WTC11 (cell line): ENCODE measurements at regions not wholly inside any gene's neighbourhood (a gene's known extent, or its start where the extent isn't known, plus 50 kb on each side); places are given as distances from the start of the nearest gene placed in this dataset.

Experiments
- ATAC-seq: fragments of 200-7000 bp; cut with Tn5 transposase; 2 replicates; pipeline ENCODE4 v1.10.0; 2021; ENCODE audit warnings: mild to moderate bottlenecking, moderate library complexity
- CTCF ChIA-PET: fragments of 300-600 bp; sonication (Branson Sonifier 250); formaldehyde crosslinking; loops from one replicate; lab custom pipeline; 2021; ENCODE audit warnings: antibody characterized with exemption; lab: Charles Lee
- POLR2A ChIA-PET: fragments of 350-600 bp; sonication (Branson Sonifier 250); formaldehyde crosslinking; loops from one replicate; lab custom pipeline; 2021; ENCODE audit warnings: antibody characterized with exemption; lab: Charles Lee
- DNase-seq: peaks from one replicate; pipeline ENCODE4 v3.0.0; 2021; ENCODE audit warnings: low spot score
- H3K27ac Mint-ChIP-seq: 2 replicates; pipeline ENCODE4 v1.8.0; 2021; ENCODE audit warnings: mixed read lengths
- H3K27me3 Mint-ChIP-seq: 2 replicates; pipeline ENCODE4 v1.8.0; 2021; ENCODE audit warnings: low read depth, mild to moderate bottlenecking, moderate library complexity, mixed read lengths
- H3K36me3 Mint-ChIP-seq: 2 replicates; pipeline ENCODE4 v1.8.0; 2021; ENCODE audit warnings: mixed read lengths
- H3K4me1 Mint-ChIP-seq: 2 replicates; pipeline ENCODE4 v1.8.0; 2022; ENCODE audit warnings: mixed read lengths
- H3K4me3 Mint-ChIP-seq: 2 replicates; pipeline ENCODE4 v1.8.0; 2021; ENCODE audit warnings: mild to moderate bottlenecking, moderate library complexity, mixed read lengths
- H3K9me3 Mint-ChIP-seq: 2 replicates; pipeline ENCODE4 v1.8.0; 2021; ENCODE audit warnings: mixed read lengths
- ARID4B ChIP-seq: sonication (generic); formaldehyde crosslinking; IDR thresholded peaks from 2 replicates; pipeline ENCODE4 v1.8.0; 2023; ENCODE audit warnings: missing genetic modification reagents, mild to moderate bottlenecking, borderline replicate concordance
- ATF1 ChIP-seq: sonication (generic); formaldehyde crosslinking; IDR thresholded peaks from 2 replicates; pipeline ENCODE4 v1.8.1; 2023; ENCODE audit warnings: mild to moderate bottlenecking, moderate library complexity, missing genetic modification reagents
- ATF2 ChIP-seq: sonication (generic); formaldehyde crosslinking; IDR thresholded peaks from 2 replicates; pipeline ENCODE4 v1.8.1; 2022; ENCODE audit warnings: low read depth, missing genetic modification reagents, borderline replicate concordance
- E2F1 ChIP-seq: sonication (generic); formaldehyde crosslinking; IDR thresholded peaks from 2 replicates; pipeline ENCODE4 v1.8.0; 2022; ENCODE audit warnings: mild to moderate bottlenecking, missing genetic modification reagents
- GABPB1 ChIP-seq: sonication (generic); formaldehyde crosslinking; IDR thresholded peaks from 2 replicates; pipeline ENCODE4 v1.8.1; 2023; ENCODE audit warnings: mild to moderate bottlenecking, missing genetic modification reagents
- GTF2I ChIP-seq: fragments of 250-450 bp; sonication (Bioruptor Pico); conservative IDR thresholded peaks from 2 replicates; pipeline ENCODE4 v1.4.0; 2021; ENCODE audit warnings: mild to moderate bottlenecking
- IRF2 ChIP-seq: sonication (generic); formaldehyde crosslinking; IDR thresholded peaks from 2 replicates; pipeline ENCODE4 v1.8.0; 2022; ENCODE audit warnings: low read depth, missing genetic modification reagents, borderline replicate concordance
- NFE2L1 ChIP-seq: sonication (generic); formaldehyde crosslinking; IDR thresholded peaks from 2 replicates; pipeline ENCODE4 v1.8.1; 2023; ENCODE audit warnings: missing genetic modification reagents
- NR3C1 ChIP-seq: sonication (generic); formaldehyde crosslinking; conservative IDR thresholded peaks from 2 replicates; pipeline ENCODE4 v1.8.1; 2023; ENCODE audit warnings: low read depth, mild to moderate bottlenecking, missing genetic modification reagents
- TCF7 ChIP-seq: sonication (generic); formaldehyde crosslinking; IDR thresholded peaks from 2 replicates; pipeline ENCODE4 v1.8.0; 2022; ENCODE audit warnings: mild to moderate bottlenecking, low read depth, missing genetic modification reagents, moderate library complexity
- TEAD1 ChIP-seq: sonication (generic); formaldehyde crosslinking; IDR thresholded peaks from 2 replicates; pipeline ENCODE4 v1.8.0; 2022; ENCODE audit warnings: mild to moderate bottlenecking, missing genetic modification reagents
- USF1 ChIP-seq: sonication (generic); formaldehyde crosslinking; IDR thresholded peaks from 2 replicates; pipeline ENCODE4 v1.8.0; 2022; ENCODE audit warnings: mild to moderate bottlenecking, missing genetic modification reagents
- USF2 ChIP-seq: sonication (generic); formaldehyde crosslinking; IDR thresholded peaks from 2 replicates; pipeline ENCODE4 v1.8.1; 2023; ENCODE audit warnings: mild to moderate bottlenecking, missing genetic modification reagents, moderate library complexity
- ZNF317 ChIP-seq: sonication (generic); formaldehyde crosslinking; IDR thresholded peaks from 2 replicates; pipeline ENCODE4 v1.8.1; 2023; ENCODE audit warnings: low read depth, mild to moderate bottlenecking, moderate library complexity, missing genetic modification reagents, borderline replicate concordance
- ZNF423 ChIP-seq: fragments of 250-450 bp; sonication (Bioruptor Pico); IDR thresholded peaks from 2 replicates; pipeline ENCODE4 v2.1.2; 2022; ENCODE audit warnings: mild to moderate bottlenecking, moderate library complexity
- TF ChIP-seq, protein P1 (sequence below): fragments of 250-450 bp; sonication (Bioruptor Pico); IDR thresholded peaks from 2 replicates; pipeline ENCODE4 v2.1.2; 2022; ENCODE audit warnings: mild to moderate bottlenecking, moderate library complexity
- TF ChIP-seq, protein P2 (sequence below): fragments of 250-450 bp; sonication (Bioruptor Pico); IDR thresholded peaks from 2 replicates; pipeline ENCODE4 v1.9.0; 2021; ENCODE audit warnings: mild to moderate bottlenecking

- TF ChIP-seq ARID4B (CRISPR knock-in tag) = no peak
- no peak for TF ChIP-seq TEAD1 (CRISPR knock-in tag)
These were observed 65.4 kb upstream of the DMRT1 start (continued) for GRCh38 chr9:776086-776485.

GRCh38 chr9:777978-778377, 63.5 kb upstream of the DMRT1 start:
- DNase-seq = no peak
- peaks cover 28% of the 10 kb centered on the region for H3K9me3 Mint-ChIP-seq
- no peak for ATAC-seq
- ChIA-PET POLR2A (no interaction called here), CTCF (interaction anchor here (0.6 to 1.5 kb wide), 2 partner anchors 14 to 23 kb away, joined by 3 to 7 read pairs; no protein-coding TSS in a partner anchor)
- TF ChIP-seq GTF2I = no peak
- TF ChIP-seq ZNF317 (CRISPR knock-in tag) = peak; percentile 65; the same call in 1 of the 2 replicates
- TF ChIP-seq E2F1 = no peak
- TF ChIP-seq, protein P1, sequence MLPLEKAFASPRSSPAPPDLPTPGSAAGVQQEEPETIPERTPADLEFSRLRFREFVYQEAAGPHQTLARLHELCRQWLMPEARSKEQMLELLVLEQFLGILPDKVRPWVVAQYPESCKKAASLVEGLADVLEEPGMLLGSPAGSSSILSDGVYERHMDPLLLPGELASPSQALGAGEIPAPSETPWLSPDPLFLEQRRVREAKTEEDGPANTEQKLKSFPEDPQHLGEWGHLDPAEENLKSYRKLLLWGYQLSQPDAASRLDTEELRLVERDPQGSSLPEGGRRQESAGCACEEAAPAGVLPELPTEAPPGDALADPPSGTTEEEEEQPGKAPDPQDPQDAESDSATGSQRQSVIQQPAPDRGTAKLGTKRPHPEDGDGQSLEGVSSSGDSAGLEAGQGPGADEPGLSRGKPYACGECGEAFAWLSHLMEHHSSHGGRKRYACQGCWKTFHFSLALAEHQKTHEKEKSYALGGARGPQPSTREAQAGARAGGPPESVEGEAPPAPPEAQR (CRISPR knock-in tag) = no peak
- TF ChIP-seq ATF2 (CRISPR knock-in tag) = no peak
- TF ChIP-seq TCF7 = no peak
- H3K27ac Mint-ChIP-seq = no peak overlapping the region
- peaks cover 23% of the 10 kb centered on the region for H3K36me3 Mint-ChIP-seq
- 0 out of 2 replicates have a peak, but pooled peaks cover 5% of the 10 kb centered on the region for H3K27me3 Mint-ChIP-seq
- H3K4me1 Mint-ChIP-seq = peaks cover 33% of the 10 kb centered on the region
- no peak overlapping the region for H3K4me3 Mint-ChIP-seq

DNA sequence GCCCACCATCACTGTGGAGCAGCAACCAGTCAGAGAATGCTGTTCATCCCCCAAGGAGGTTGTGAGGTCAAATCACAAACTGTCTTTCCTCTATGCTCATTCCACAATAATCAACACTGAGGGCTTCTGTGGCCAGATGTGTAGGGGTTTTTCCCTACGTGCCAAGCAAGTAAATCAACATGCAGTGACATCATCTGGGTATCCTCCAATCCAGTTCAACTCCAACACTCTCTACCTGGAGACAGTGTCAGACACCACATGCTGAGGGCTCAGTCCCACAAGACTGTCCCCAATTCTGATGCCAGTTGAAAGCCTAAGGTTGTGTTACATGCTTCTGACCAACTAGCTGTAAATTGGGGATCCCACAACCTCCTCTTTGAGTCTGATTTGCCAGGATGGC, 57.3 kb upstream of the DMRT1 start:
- CTCF ChIA-PET = interaction anchor here (0.5 kb wide), 1 partner anchor 144 kb away, joined by 3 read pairs; no protein-coding TSS in a partner anchor

More for the DNA sequence above, 57.3 kb upstream of the DMRT1 start:
- TF ChIP-seq GABPB1 (CRISPR knock-in tag) (no peak), TCF7 (no peak), NR3C1 (CRISPR knock-in tag) (no peak), TEAD1 (CRISPR knock-in tag) (no peak), NFE2L1 (no peak), ZNF423 (CRISPR knock-in tag) (no peak), USF1 (no peak), ATF1 (no peak), USF2 (CRISPR knock-in tag) (no peak), IRF2 (CRISPR knock-in tag) (no peak)
- TF ChIP-seq, protein P2, sequence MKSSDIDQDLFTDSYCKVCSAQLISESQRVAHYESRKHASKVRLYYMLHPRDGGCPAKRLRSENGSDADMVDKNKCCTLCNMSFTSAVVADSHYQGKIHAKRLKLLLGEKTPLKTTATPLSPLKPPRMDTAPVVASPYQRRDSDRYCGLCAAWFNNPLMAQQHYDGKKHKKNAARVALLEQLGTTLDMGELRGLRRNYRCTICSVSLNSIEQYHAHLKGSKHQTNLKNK (CRISPR knock-in tag) = no peak
- TF ChIP-seq, all 79 proteins: peak for 0
- Mint-ChIP-seq H3K27me3 (no peaks in the 10 kb centered on the region), H3K27ac (no peak overlapping the region), H3K36me3 (peaks cover 3% of the 10 kb centered on the region), H3K4me3 (no peak overlapping the region), H3K9me3 (peaks cover 4% of the 10 kb centered on the region), H3K4me1 (peaks cover 40% of the 10 kb centered on the region)
- POLR2A ChIA-PET = no interaction called here
- DNase-seq = no peak
- no peak for ATAC-seq
